Aorta (tissue), 5 donors: ENCODE measurements at regions not wholly inside any gene's neighbourhood (a gene's known extent, or its start where the extent isn't known, plus 50 kb on each side); places are given as distances from the start of the nearest gene placed in this dataset.

Experiments used
- ATAC-seq: fragments of 200-7000 bp; cut with Tn5 transposase; one replicate; pipeline ENCODE4 v1.9.1; 2022; ENCODE audit warnings: moderate library complexity; ENCODE audit not compliant: low FRiP score
- DNase-seq, 2 donors: peaks; one replicate each; pipeline ENCODE4 v3.0.0-alpha.2; 2020
- H3K27ac ChIP-seq, 2 donors: one replicate each; pipeline ENCODE4 v1.5.1; 2013; ENCODE audit warnings: low read length in 2 of 2, mild to moderate bottlenecking in 2 of 2, moderate library complexity in 2 of 2, control low read depth in 1 of 2, inconsistent platforms in 1 of 2, low read depth in 1 of 2
- H3K27me3 ChIP-seq, 2 donors: one replicate each; pipeline ENCODE4 v1.6.1; 2013; ENCODE audit warnings: control low read depth in 1 of 2, low read length in 1 of 2, mild to moderate bottlenecking in 1 of 2, moderate library complexity in 1 of 2; ENCODE audit not compliant: insufficient read depth in 2 of 2, control insufficient read depth in 1 of 2
- H3K36me3 ChIP-seq, 2 donors: one replicate each; pipeline ENCODE4 v1.6.1; 2013; ENCODE audit warnings: control low read depth in 1 of 2, low read length in 1 of 2, mild to moderate bottlenecking in 1 of 2; ENCODE audit not compliant: insufficient read depth in 2 of 2, control insufficient read depth in 1 of 2
- H3K4me1 ChIP-seq, 2 donors: one replicate each; pipeline ENCODE4 v1.6.1; 2013; ENCODE audit warnings: low read length in 2 of 2, control low read depth in 1 of 2, mild to moderate bottlenecking in 1 of 2, moderate library complexity in 1 of 2; ENCODE audit not compliant: insufficient read depth in 2 of 2, control insufficient read depth in 1 of 2
- H3K4me3 ChIP-seq, 2 donors: one replicate each; pipeline ENCODE4 v1.5.1; 2013; ENCODE audit warnings: low read length in 2 of 2, control low read depth in 1 of 2, mild to moderate bottlenecking in 1 of 2
- H3K9me3 ChIP-seq: one replicate; pipeline ENCODE4 v1.6.1; 2013; ENCODE audit warnings: mild to moderate bottlenecking, low read length; ENCODE audit not compliant: control insufficient read depth
- WGBS, 2 donors: extraction: QIAGEN DNeasy Blood & Tissue Kit; methylation state at CpG; one replicate each; pipeline ENCODE4 v1.1.7; 2013; 5-methylcytosine and 5-hydroxymethylcytosine counted together
- intact Hi-C, 2 donors: fragments of 100-400 bp; cut with DNase I; formaldehyde crosslinking; loops; one replicate each; pipeline versions ENCODE4 v1.14.2 to v1.15.0; 2022
- donor health status: healthy with polysubstance abuse.
- donor health status: Bipolar disorder and iron deficiency.
- donor health status: DM: no; HTN: no; CAD: no.
- donor health status: DM: no; HTN: no; CAD: no.
- donor health status: DM: yes; HTN: yes; CAD: no.

- no peak for DNase-seq
- H3K36me3 ChIP-seq: no peaks in the 10 kb centered on the region
- H3K4me1 ChIP-seq: no peaks in the 10 kb centered on the region
- no peak for ATAC-seq
- H3K27me3 ChIP-seq: no peaks in the 10 kb centered on the region
- WGBS, 2 donors: 24 to 37% methylated on average over 2 of the region's 2 CpGs
- H3K9me3 ChIP-seq: no peaks in the 10 kb centered on the region
- intact Hi-C loops: no loop called here
- no peak overlapping the region for H3K4me3 ChIP-seq
- H3K27ac ChIP-seq: no peak overlapping the region
Measured at GRCh38 chr15:93449798-93450197, 360.8 kb upstream of the RGMA start.

GRCh38 chr15:93438310-93438709 lies 349.3 kb upstream of the RGMA start:
- DNase-seq (no peak), ATAC-seq (no peak)
- H3K36me3 ChIP-seq: no peaks in the 10 kb centered on the region
- intact Hi-C loops: no loop called here
- H3K27ac ChIP-seq: no peak overlapping the region
- H3K4me1 ChIP-seq: no peaks in the 10 kb centered on the region
- 51 to 70% methylated on average over 4 of the region's 4 CpGs for WGBS, 2 donors
- H3K4me3 ChIP-seq: no peak overlapping the region
- H3K27me3 ChIP-seq: peaks cover 0 to 2% of the 10 kb centered on the region in 2 donors
- peaks cover 4% of the 10 kb centered on the region for H3K9me3 ChIP-seq

- H3K36me3 ChIP-seq: no peaks in the 10 kb centered on the region
- peaks cover 0 to 2% of the 10 kb centered on the region in 2 donors for H3K27me3 ChIP-seq
- 97 to 98% methylated on average over 28 of the region's 28 CpGs for WGBS, 2 donors
- no peak overlapping the region for H3K27ac ChIP-seq
- ATAC-seq (no peak), DNase-seq (no peak)
- H3K4me1 ChIP-seq: no peaks in the 10 kb centered on the region
- H3K4me3 ChIP-seq: no peak overlapping the region
- intact Hi-C loops: no loop called here
- H3K9me3 ChIP-seq: peaks cover 3% of the 10 kb centered on the region
Measured at GRCh38 chr15:93432474-93432873, 343.5 kb upstream of the RGMA start.

GRCh38 chr15:93428807-93429351 lies 339.9 kb upstream of the RGMA start:
- 83 to 85% methylated on average over 2 of the region's 2 CpGs for WGBS, 2 donors
- intact Hi-C loops: no loop called here

GRCh38 chr15:93428150-93428549 lies 339.1 kb upstream of the RGMA start:
- 35 to 40% methylated on average over 3 of the region's 3 CpGs for WGBS, 2 donors
- no peak for ATAC-seq

More at GRCh38 chr15:93428807-93429351, 339.9 kb upstream of the RGMA start:
- no peak overlapping the region for H3K27ac ChIP-seq
- no peak overlapping the region for H3K4me3 ChIP-seq
- H3K9me3 ChIP-seq: peaks cover 3% of the 10 kb centered on the region
- H3K27me3 ChIP-seq: no peaks in the 10 kb centered on the region
- H3K36me3 ChIP-seq: no peaks in the 10 kb centered on the region
- ATAC-seq: no peak
- DNase-seq: no peak
- H3K4me1 ChIP-seq: no peaks in the 10 kb centered on the region

GRCh38 chr15:93424131-93424530 lies 335.1 kb upstream of the RGMA start:
- no peaks in the 10 kb centered on the region for H3K27me3 ChIP-seq
- intact Hi-C loops: no loop called here
- no peak overlapping the region for H3K4me3 ChIP-seq
- WGBS, 2 donors: 87 to 89% methylated on average over 9 of the region's 9 CpGs
- DNase-seq (no peak), ATAC-seq (no peak)
- no peaks in the 10 kb centered on the region for H3K4me1 ChIP-seq
- H3K9me3 ChIP-seq: peaks cover 2% of the 10 kb centered on the region
- no peaks in the 10 kb centered on the region for H3K36me3 ChIP-seq
- H3K27ac ChIP-seq: no peak overlapping the region

More at GRCh38 chr15:93428150-93428549, 339.1 kb upstream of the RGMA start:
- no peak overlapping the region for H3K4me3 ChIP-seq
- H3K9me3 ChIP-seq: peaks cover 3% of the 10 kb centered on the region
- intact Hi-C loops: no loop called here
- no peaks in the 10 kb centered on the region for H3K27me3 ChIP-seq
- no peak overlapping the region for H3K27ac ChIP-seq
- DNase-seq: no peak
- H3K4me1 ChIP-seq: no peaks in the 10 kb centered on the region
- H3K36me3 ChIP-seq: no peaks in the 10 kb centered on the region

GRCh38 chr15:93422476-93422875 lies 333.5 kb upstream of the RGMA start:
- Histone ChIP-seq H3K27ac (no peak overlapping the region), H3K9me3 (peaks cover under 1% of the 10 kb centered on the region), H3K4me3 (no peak overlapping the region), H3K36me3 (no peaks in the 10 kb centered on the region), H3K27me3 (no peaks in the 10 kb centered on the region), H3K4me1 (no peaks in the 10 kb centered on the region)
- WGBS, 2 donors: 94 to 97% methylated on average over 5 of the region's 5 CpGs
- DNase-seq: no peak
- intact Hi-C loops: no loop called here
- no peak for ATAC-seq

GRCh38 chr15:93420477-93420876 lies 331.5 kb upstream of the RGMA start:
- no peaks in the 10 kb centered on the region for H3K36me3 ChIP-seq
- no peak for ATAC-seq
- H3K4me3 ChIP-seq: no peak overlapping the region
- DNase-seq: no peak
- no peak overlapping the region for H3K27ac ChIP-seq
- no peaks in the 10 kb centered on the region for H3K4me1 ChIP-seq
- no peaks in the 10 kb centered on the region for H3K9me3 ChIP-seq
- 89 to 90% methylated on average over 7 of the region's 7 CpGs for WGBS, 2 donors
- intact Hi-C loops: no loop called here
- no peaks in the 10 kb centered on the region for H3K27me3 ChIP-seq

- ATAC-seq (no peak), DNase-seq (no peak)
- Histone ChIP-seq H3K9me3 (no peaks in the 10 kb centered on the region), H3K27me3 (no peaks in the 10 kb centered on the region), H3K27ac (no peak overlapping the region), H3K36me3 (no peaks in the 10 kb centered on the region), H3K4me3 (no peak overlapping the region), H3K4me1 (no peaks in the 10 kb centered on the region)
- 90 to 95% methylated on average over 1 of the region's 1 CpG for WGBS, 2 donors
- intact Hi-C loops: no loop called here
Measured at GRCh38 chr15:93420050-93420452, 331.0 kb upstream of the RGMA start.
